ENCODE measurements at regions not wholly inside any gene's neighbourhood (a gene's known extent, or its start where the extent isn't known, plus 50 kb on each side); places are given as distances from the start of the nearest gene placed in this dataset.

DNA sequence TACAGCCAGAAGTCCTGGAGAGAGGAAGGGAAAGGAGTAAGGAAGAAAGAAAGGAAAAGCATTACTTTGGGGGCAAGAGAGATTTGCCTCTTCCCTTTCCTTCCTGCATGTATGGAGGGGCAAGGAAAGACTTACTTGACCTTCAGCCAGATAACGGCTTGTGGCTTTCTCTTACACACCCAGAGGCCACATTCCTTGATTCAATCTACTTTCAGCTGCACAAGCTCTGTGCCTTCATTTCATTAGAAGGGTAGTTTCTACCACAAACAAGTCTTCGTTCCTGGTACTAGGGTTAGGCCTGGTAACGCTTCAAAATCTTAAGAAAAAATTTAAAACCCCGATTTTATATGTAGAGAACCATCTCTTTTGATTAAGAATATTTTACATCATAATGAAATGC lies 835.9 kb downstream of the TUSC7 start:
- no peak for TF ChIP-seq EZH2 (IDR thresholded peaks at IDR 0.05; ENCODE audit: insufficient read depth, poor library complexity, severe bottlenecking)
- no peak for TF ChIP-seq EZH2phosphoT487 (IDR thresholded peaks at IDR 0.05; ENCODE audit: insufficient read depth, low read depth)

Data from GM23248 (cell line).